AG04450 (cell line): ENCODE measurements at regions not wholly inside any gene's neighbourhood (a gene's known extent, or its start where the extent isn't known, plus 50 kb on each side); places are given as distances from the start of the nearest gene placed in this dataset.

Source experiments
- CTCF ChIA-PET: fragments of 300-600, 350-600 bp; formaldehyde crosslinking; extraction: SDS; loops from one replicate; lab custom pipeline; 2022; ENCODE audit warnings: antibody characterized with exemption, inconsistent platforms; lab: Charles Lee
- POLR2A ChIA-PET: fragments of 350-600 bp; formaldehyde crosslinking; extraction: SDS; loops from one replicate; lab custom pipeline; 2021; ENCODE audit warnings: antibody characterized with exemption, inconsistent platforms; lab: Yijun Ruan, JAX
- DNase-seq: peaks from one replicate; pipeline ENCODE4 v3.0.0-alpha.2; 2011; ENCODE audit warnings: low read depth, low spot score
- H3K27ac ChIP-seq: one replicate; pipeline ENCODE4 v1.5.1; 2012; ENCODE audit warnings: low read depth, low read length, control low read depth
- H3K27me3 ChIP-seq: one replicate; pipeline ENCODE4 v1.6.0; 2012; ENCODE audit warnings: low read length; ENCODE audit not compliant: control insufficient read depth, insufficient read depth
- H3K4me3 ChIP-seq: 2 replicates; pipeline ENCODE4 v1.5.1; 2011; ENCODE audit warnings: mild to moderate bottlenecking, low read depth, low read length, control low read depth
- H3K9me3 ChIP-seq: 2 replicates; pipeline ENCODE4 v1.5.1; 2012; ENCODE audit warnings: low read length; ENCODE audit not compliant: control insufficient read depth, insufficient read depth
- CTCF ChIP-seq: IDR thresholded peaks from 2 replicates; pipeline ENCODE4 v1.5.1; 2011; ENCODE audit warnings: low read depth, low read length, control low read depth, inconsistent platforms

GRCh38 chr16:86375364-86375763, 135.0 kb upstream of the FOXF1 start:
- peak; percentile 88 for DNase-seq
- TF ChIP-seq CTCF = no peak
- ChIA-PET POLR2A (interaction anchor here (1.3 to 1.4 kb wide), 2 partner anchors 21 to 87 kb away, joined by 4 read pairs; no protein-coding TSS in a partner anchor), CTCF (interaction anchor here (1.5 kb wide), 1 partner anchor 123 kb away, joined by 3 read pairs; no protein-coding TSS in a partner anchor)
- peaks cover 17% of the 10 kb centered on the region for H3K9me3 ChIP-seq
- peak overlapping the region; percentile 80 for H3K27ac ChIP-seq
- no peak overlapping the region for H3K4me3 ChIP-seq
- no peaks in the 10 kb centered on the region for H3K27me3 ChIP-seq

GRCh38 chr16:86375851-86376250, 134.5 kb upstream of the FOXF1 start:
- CTCF ChIA-PET = interaction anchor here (1.5 kb wide), 1 partner anchor 124 kb away, joined by 3 read pairs; no protein-coding TSS in a partner anchor

GRCh38 chr16:86376837-86377236, 133.5 kb upstream of the FOXF1 start:
- H3K27ac ChIP-seq = no peak overlapping the region
- no peaks in the 10 kb centered on the region for H3K27me3 ChIP-seq
- no peak for DNase-seq
- H3K4me3 ChIP-seq = no peak overlapping the region
- TF ChIP-seq CTCF = no peak
- CTCF ChIA-PET = interaction anchor here (0.7 kb wide), 1 partner anchor 305 kb away, joined by 3 read pairs; no protein-coding TSS in a partner anchor
- POLR2A ChIA-PET = no interaction called here
- peaks cover 17% of the 10 kb centered on the region for H3K9me3 ChIP-seq

More at GRCh38 chr16:86375851-86376250, 134.5 kb upstream of the FOXF1 start:
- Histone ChIP-seq H3K27me3 (no peaks in the 10 kb centered on the region), H3K27ac (peak overlapping the region; percentile 32), H3K9me3 (peaks cover 17% of the 10 kb centered on the region), H3K4me3 (no peak overlapping the region)
- POLR2A ChIA-PET = interaction anchor here (1.3 to 1.4 kb wide), 2 partner anchors 20 to 86 kb away, joined by 4 read pairs; no protein-coding TSS in a partner anchor
- TF ChIP-seq CTCF = no peak
- no peak for DNase-seq

- POLR2A ChIA-PET = no interaction called here
- CTCF ChIA-PET = interaction anchor here (0.7 kb wide), 1 partner anchor 306 kb away, joined by 3 read pairs; no protein-coding TSS in a partner anchor
- Histone ChIP-seq H3K27ac (no peak overlapping the region), H3K9me3 (peaks cover 17% of the 10 kb centered on the region), H3K27me3 (no peaks in the 10 kb centered on the region), H3K4me3 (no peak overlapping the region)
- no peak for TF ChIP-seq CTCF
- DNase-seq = no peak
Measured at GRCh38 chr16:86377251-86378022, 132.9 kb upstream of the FOXF1 start.

- POLR2A ChIA-PET = no interaction called here
- no peaks in the 10 kb centered on the region for H3K27me3 ChIP-seq
- DNase-seq = no peak
- no peak overlapping the region for H3K27ac ChIP-seq
- H3K4me3 ChIP-seq = no peak overlapping the region
- TF ChIP-seq CTCF = no peak
- CTCF ChIA-PET = no interaction called here
- H3K9me3 ChIP-seq = peaks cover 17% of the 10 kb centered on the region
Measured at GRCh38 chr16:86378128-86378527, 132.2 kb upstream of the FOXF1 start.
